GM19023 (cell line): ENCODE measurements at regions not wholly inside any gene's neighbourhood (a gene's known extent, or its start where the extent isn't known, plus 50 kb on each side); places are given as distances from the start of the nearest gene placed in this dataset.
"Not testable (repeated sequence)": the region's sequence is repeated elsewhere in the genome, so short reads cannot be mapped to it uniquely, and the experiment has no call there.

Source experiments
- ATAC-seq: cut with Tn5 transposase; IDR thresholded peaks from one replicate; pipeline ENCODE4 v1.9.1; 2021; ENCODE audit warnings: mild to moderate bottlenecking, moderate library complexity; ENCODE audit not compliant: unreplicated experiment

DNA sequence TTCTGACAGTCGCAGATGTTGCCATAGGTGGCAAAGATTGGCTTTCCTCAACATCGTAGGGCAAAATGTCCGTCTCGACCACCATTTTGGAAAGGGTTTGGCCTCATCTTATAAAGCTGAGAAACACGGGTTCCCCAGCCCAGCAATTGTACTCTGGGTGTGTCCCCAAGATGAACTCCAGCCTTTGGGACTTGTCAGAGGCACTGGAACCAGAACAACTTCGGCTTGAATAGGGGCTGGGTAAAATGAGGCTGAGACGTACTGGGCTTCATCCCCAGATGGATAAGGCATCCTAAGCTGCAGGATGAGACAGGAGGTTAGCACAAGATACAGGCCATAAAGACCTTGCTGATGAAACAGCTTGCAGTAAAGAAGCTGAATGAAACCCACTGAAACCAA lies 151.9 kb downstream of the CRLF2 start:
- ATAC-seq = no peak

DNA sequence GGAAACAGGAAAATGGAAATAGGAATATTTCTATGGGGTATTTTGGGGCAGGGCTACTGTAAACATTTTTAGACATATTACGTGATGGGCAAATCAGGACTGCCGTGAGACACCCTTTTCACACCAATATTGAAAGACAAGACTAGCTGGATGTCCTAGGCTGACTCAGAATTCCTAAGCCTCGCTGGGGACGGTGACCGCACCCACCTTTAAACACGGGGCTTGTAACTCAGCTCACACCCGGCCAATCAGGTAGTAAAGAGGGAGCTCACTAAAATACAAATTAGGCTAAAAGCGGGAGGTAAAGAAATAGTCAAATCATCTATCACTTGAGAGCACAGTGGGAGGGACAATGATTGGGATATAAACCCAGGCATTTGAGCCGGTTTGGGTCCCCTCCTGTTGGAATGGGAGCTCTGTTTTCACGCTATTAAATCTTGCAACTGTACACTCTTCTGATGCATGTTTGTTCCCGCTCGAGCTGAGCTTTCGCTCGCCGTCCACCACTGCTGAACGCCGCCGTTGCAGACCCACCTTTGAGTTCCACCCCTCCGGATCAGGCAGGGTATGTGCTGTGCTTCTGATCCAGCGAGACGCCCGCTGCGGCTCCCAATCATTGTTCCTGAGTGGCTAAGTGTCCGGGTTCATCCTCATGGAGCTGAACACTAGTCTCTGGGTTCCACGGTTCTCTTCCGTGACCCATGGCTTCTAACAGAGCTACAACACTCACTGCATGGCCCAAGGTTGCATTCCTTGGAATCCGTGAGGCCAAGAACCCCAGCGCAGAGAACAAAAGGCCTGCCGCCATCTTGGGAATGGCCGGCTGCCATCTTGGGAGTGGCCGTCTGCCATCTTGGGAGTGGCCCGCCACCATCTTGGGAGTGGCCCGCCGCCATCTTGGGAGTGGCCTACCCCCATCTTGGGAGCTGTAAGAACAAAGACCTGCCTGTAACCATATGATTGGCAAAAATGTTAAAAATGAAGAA lies 152.6 kb downstream of the CRLF2 start:
- no peak for ATAC-seq

DNA sequence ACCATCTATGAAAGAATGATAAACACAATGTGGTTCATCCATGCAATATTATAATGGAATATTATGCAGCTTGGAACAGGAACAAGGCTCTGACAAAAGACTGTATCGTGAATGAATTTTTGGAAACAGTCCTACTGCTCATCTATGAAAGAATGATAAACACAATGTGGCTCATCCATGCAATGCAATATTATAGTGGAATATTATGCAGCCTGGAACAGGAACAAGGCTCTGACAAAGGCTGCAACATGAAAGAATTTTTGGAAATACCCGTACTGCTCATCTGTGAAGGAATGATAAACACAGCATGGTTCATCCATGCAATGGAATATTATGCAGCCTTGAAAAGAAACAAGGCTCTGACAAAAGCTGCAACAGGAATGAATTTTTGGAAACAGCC lies 158.8 kb downstream of the CRLF2 start:
- ATAC-seq = not testable (repeated sequence)

DNA sequence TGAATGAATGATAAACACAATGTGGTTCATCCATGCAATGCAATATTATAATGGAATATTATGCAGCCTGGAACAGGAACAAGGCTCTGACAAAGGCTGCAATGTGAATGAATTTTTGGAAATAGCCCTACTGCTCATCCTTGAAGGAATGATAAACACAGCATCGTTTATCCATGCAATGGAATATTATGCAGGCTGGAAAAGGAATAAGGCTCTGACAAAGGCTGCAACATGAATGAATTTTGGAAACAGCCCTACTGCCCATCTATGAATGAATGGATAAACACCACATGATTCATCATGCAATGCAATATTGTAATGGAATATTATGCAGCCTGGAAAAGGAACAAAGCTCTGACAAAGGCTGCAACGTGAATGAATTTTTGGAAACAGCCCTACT lies 159.4 kb downstream of the CRLF2 start:
- no peak for ATAC-seq

DNA sequence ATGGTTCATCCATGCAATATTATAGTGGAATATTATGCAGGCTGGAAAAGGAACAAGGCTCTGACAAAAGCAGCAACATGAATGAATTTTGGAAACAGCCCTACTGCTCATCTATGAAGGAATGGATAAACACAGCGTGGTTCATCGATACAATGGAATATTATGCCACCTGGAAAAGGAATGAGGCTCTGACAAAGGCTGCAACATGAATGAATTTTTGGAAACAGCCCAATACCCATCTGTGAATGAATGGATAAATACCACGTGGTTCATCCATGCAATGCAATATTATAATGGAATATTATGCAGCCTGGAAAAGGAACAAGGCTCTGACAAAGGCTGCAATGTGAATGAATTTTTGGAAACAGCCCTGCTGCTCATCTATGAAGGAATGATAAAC lies 160.4 kb downstream of the CRLF2 start:
- no peak for ATAC-seq

DNA sequence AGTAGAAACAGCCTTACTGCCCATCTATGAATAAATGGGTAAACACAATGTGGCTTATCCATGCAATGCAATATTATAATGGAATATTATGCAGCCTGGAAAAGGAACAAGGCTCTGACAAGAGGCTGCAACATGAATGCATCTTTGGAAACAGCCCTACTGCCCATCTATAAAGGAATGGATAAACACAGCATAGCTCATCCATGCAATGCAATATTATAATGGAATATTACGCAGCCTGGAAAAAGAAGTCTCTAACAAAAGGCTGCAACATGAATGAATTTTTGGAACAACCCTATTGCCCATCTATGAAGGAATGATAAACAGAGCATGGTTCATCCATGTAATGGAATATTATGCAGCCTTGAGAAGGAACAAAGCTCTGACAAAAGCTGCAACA lies 161.0 kb downstream of the CRLF2 start:
- ATAC-seq = no peak

DNA sequence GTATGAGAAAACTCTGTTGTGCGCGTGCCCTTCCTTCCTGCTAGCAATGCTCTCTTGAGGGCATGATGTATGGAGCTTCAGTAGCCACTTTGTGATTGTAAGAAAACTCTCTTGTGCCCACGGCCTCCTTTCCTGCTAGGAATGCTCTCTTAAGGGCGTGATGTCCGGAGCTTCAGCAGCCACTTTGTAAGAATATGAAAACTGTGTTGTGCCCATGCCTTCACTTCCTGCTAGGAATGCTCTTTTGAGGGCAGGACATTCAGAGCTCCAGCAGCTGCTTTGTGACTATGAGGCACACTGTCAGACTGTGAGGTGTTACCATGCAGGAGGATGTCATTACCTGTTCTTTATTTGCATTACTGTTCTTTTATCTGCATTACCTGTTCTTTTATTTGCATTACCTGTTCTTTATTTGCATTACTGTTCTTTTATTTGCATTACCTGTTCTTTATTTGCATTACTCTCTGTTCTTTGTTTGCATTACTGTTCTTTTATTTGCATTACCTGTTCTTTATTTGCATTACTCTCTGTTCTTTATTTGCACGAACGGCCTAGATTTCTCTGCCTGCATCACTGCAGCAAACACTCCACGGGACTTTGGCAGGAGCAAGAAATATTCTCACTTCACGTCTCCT lies 166.7 kb downstream of the CRLF2 start:
- no peak for ATAC-seq

DNA sequence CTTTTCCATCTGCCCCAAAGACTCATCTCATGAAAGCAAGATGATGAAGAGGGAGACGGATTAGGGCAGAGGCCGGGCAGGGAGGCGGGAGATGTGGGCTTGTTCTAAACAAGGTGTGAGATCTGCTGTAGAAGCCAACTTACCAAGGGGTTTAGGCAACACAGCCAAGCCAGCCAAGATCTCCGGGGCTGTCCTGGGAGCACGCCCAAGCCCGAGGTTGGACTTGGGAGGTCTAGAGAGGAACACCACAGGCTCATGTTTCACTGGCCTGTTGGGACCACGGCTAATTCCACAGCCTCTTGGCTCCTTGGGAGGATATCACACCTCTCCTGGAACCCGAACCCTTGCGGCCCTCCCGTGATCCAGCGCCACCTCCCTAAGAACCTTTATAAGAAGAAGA lies 171.4 kb downstream of the CRLF2 start:
- ATAC-seq = no peak

DNA sequence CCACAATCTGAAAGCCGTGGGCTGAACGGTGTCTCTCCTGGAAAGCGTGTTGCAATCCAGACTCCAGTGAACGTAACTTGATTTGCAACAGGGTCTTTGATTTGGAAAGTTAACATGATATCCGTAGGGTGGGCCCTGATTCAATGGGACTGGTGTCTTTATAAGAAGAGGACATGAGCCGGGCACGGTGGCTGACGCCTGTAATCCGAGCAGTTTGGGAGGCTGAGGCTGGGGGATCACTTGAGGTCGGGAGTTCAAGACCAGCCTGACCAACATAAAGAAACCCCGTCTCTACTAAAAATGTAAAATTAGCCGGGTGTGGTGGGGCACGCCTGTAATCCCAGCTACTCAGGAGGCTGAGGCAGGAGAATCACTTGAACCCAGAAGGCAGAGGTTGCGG lies 176.5 kb downstream of the CRLF2 start:
- not testable (repeated sequence) for ATAC-seq

DNA sequence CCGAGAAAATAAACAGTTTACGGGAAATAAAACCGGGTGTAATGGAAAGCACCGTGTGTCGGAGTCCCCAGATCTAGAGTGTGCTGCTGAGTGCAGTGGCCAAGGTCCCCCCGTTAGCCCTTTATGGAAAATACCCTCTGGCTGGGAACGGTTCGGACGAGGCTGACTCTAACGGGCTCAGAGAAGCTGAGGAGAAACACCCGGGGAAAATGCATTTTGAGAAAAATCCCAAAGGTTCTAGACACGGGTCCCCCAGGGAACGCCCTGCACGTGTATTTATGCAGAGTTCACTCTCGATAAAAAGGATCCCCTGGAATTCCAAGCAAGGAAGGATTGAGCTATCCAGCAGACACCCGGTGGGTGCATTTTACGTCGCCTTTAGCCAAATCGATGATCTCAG lies 177.2 kb downstream of the CRLF2 start:
- no peak for ATAC-seq

DNA sequence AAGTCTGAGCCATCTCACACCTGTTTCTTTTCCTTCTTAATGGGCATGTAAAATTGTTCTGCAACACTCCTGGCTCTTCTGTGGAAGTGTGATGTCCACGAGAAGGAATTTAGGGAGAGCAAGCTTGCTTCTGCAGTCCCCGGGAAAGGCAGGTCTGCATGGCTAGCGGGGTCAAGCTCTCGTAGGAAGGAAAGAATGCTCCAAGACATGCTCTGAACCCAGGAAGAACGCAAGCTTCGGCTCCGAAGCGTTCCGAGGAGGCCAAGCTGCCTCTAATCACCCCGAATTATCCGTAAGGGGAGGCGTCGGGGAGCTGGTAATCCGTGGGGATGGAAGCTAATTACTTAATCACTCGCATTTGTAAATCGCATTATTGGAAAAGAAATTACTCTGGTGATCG lies 177.7 kb downstream of the CRLF2 start:
- ATAC-seq = no peak

DNA sequence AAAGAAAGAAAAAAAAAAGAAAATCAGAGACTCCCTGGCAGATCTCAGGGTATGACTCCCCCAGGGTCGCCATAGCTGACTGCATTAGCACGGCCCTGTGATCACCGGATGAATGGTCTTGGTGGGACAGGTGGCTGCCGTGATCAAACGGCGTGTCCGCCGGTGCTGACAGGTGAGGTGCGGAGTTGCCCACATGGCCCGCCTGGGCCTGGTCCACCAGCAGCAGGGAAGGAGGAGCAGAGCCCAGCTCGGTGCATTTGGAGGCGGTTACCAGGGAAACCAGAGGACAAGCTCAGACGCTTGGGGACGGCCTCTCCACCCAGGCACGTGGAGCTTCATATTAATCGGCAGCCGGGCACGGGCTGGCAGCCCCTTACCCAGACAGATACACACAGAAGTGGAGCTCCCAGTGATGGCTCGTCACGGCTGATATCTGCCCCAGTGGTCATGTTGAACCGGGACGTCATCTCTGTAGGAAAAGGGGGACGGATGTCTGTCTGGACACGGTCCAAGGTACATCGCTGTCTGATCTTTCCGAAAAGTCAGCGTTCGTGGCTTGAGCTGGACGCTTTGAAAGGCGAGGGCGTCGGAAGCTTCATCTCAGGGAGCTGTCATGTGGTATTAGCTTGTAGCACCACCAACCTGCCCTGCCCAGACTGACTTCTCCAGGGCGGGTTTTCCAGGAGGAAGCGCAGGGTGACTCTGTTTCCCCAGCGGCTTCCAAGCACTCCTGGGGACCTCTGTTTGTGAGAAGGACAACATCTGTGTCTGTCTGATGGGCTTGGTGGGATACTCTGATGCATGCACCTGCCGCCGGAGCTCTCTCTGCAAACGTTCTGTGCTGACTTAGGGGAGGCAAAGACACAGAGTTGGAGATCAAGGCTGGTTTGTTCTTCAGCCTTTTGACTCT lies 180.7 kb downstream of the CRLF2 start:
- no peak for ATAC-seq

DNA sequence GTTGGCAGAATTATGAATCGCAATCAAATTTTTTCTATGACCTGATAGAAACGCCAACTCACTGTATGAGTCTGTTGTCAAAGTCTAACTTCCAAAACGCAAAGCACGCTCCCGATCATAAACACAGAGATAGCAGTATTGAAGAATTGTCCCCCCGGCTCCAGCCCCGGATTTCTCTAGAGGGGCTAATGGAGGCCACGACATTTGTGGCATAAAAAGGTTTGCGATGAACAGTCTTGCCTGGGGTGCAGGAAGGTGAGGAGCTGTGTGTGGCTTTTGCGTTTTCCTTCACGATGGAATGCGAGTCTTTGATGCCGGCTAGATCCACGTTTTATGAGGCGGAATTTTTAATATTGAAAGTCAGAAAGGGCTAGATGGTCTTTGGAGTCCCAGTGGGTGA lies 183.0 kb downstream of the CRLF2 start:
- no peak for ATAC-seq

DNA sequence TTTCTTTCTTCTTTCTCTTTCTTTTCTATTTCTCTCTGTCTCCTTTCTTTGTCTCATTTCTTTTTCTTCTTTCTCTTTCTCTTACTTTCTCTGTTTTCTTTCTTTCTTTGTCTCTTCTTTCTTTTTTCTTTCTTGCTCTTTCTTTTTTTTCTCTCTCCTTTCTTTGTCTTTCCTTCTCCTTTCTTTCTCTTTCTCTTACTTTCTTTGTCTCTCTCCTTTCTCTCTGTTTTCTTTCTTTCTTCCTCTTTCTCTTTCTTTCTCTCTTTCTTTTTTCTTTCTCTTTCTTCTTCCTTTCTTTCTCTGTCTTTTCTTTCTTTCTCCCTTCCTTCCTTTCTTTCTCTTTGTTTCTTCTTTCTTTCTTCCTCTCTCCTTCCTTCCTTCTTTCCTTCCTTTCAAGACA lies 184.8 kb downstream of the CRLF2 start:
- ATAC-seq = no peak

DNA sequence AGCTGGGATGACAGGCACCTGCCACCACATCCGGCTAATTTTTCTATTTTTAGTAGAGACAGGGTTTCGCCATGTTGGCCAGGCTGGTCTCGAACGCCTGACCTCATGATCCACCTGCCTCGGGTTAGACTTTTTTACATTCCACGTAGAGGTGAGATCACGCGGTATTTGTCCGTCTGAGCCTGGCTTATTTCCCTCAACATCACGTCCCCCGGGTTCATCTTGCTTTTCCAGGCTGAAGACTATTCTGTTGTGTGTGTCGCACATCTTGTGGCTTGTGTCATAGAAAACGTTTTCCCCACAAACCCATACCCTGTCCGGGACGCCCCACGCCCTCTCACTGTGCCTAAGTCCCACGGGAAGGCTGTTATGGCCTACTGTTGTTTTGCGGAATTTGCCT lies 185.3 kb downstream of the CRLF2 start:
- ATAC-seq = peak; percentile 24

DNA sequence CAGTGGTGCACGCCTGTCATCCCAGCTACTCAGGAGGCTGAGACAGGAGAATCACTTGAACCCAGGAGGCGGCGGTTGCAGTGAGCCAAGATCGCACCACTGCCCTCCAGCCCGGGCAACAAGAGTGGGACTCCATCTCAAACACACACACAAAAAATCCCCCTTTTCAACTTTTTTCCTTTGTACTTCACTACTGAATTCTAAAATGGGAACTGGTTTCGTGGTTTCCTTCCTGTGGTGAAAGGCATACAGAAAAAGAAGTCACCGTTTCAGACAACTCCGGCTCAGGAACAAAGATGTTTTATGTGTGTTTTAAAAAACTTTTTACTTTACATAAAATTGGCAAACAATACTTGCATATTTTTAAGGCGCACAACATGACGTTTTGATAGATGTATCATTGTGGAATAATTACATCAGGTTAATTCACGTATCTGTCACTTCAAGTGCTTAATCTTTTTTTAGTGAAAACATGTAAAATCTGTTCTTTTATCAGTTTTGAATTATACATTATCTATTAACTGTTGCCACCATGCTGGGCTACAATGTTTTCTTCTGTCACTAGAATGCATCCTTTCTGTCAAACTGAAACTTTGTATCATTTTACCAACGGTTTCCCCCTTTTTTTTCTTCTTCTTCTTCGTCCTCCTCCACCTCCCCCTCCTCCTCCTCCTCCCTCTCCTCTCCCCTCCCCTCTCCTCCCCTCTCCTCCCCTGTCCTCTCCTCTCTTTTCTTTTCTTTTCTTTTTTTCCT lies 186.0 kb downstream of the CRLF2 start:
- peak; percentile 48 for ATAC-seq

DNA sequence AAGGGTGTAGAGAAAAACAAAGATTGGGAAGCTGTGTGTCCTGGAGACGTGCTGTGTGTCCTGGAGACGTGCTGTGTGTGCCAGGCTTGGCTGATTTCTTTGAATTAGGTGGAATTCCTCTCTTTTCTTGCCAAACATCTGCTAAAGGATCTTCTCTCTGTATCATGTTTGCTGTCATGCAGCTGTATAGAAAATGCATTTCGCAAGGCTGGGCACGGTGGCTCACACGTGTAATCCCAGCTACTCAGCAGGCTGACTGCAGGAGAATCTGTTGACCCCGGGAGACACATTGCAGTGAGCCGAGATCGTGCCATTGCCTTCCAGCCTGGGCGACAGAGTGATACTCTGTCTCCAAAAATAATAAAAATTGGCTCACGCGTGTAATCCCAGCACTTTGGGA lies 187.0 kb downstream of the CRLF2 start:
- no peak for ATAC-seq

DNA sequence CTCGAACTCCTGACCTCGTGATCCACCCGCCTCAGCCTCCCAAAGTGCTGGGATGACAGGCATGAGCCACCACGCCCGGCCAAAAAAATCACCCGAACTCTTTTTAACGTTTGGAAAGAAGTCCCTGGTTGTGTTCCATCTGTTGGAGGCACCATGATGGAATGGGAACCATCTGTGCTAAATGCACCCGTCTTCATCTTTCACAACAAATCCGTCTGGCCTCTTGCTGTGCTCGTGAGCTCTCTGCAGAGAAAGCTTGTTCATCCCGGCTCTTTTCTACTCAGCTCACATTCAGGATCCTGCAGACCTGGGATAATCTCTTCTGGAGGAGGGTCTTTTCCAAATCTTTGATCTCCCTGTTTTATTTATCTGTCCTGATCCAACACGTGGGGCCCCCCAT lies 188.8 kb downstream of the CRLF2 start:
- no peak for ATAC-seq

DNA sequence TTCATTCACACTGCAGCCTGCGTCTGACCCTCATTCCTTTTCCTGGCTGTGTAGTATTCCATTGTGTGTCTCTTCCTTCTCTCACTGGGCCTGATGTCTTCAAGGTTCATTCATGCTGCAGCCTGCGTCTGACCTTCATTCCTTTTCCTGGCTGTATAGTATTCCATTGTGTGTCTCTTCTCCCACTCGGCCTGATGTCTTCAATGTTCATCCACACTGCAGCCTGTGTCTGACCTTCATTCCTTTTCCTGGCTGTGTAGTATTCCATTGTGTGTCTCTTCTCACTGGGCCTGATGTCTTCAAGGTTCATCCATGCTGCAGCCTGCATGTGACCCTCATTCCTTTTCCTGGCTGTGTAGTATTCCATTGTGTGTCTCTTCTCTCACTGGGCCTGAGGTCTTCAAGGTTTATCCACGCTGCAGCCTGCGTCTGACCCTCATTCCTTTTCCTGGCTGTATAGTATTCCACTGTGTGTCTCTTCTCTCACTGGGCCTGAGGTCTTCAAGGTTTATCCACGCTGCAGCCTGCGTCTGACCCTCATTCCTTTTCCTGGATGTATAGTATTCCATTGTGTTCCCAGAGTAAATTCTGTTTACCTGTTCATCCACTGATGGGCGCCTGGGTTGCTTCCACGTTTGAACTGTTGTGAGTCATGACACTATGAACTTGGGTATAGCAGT lies 191.0 kb downstream of the CRLF2 start:
- not testable (repeated sequence) for ATAC-seq

DNA sequence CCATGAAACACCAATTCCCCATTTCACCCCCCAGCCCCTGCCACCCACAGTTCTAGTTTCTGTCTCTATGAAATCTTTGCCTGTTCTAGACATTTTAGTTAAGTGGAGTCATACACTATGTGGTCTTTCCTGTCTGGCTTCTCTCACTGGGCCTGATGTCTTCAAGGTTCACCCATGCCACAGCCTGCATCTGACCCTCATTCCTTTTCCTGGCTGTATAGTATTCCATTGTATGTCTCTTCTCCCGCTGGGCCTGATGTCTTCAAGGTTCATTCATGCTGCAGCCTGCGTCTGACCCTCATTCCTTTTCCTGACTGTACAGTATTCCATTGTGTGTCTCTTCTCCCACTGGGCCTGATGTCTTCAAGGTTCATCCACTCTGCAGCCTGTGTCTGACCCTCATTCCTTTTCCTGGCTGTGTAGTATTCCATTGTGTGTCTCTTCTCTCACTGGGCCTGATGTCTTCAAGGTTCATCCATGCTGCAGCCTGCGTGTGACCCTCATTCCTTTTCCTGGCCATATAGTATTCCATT lies 191.7 kb downstream of the CRLF2 start:
- no peak for ATAC-seq
